ENCODE measurements at regions not wholly inside any gene's neighbourhood (a gene's known extent, or its start where the extent isn't known, plus 50 kb on each side); places are given as distances from the start of the nearest gene placed in this dataset.

GRCh38 chr21:43283136-43283924, 114.5 kb downstream of the CRYAA start:
- Histone ChIP-seq H3K36me3 (replicated peaks; ENCODE audit: low read depth, low read length) (no peaks in the 10 kb centered on the region), H3K4me2 (ENCODE audit: low read length) (no peak overlapping the region), H3K4me1 (ENCODE audit: low read length) (peaks cover 12% of the 10 kb centered on the region), H3K9me3 (ENCODE audit: insufficient read depth, low read length) (no peaks in the 10 kb centered on the region), H3K4me3 (ENCODE audit: low read length) (no peak overlapping the region), H4K20me1 (ENCODE audit: insufficient read depth, low read length) (no peaks in the 10 kb centered on the region), H2AFZ (ENCODE audit: low read depth, low read length) (no peak overlapping the region), H3K27ac (ENCODE audit: low read length) (no peak overlapping the region), H3K27me3 (ENCODE audit: low read depth, low read length) (no peaks in the 10 kb centered on the region), H3K9ac (ENCODE audit: low read length) (no peak overlapping the region), H3K79me2 (ENCODE audit: low read length) (no peaks in the 10 kb centered on the region)
- TF ChIP-seq CTCF (IDR thresholded peaks at IDR 0.05; ENCODE audit: low read depth, low read length) (no peak), EZH2phosphoT487 (IDR thresholded peaks at IDR 0.05; ENCODE audit: low read depth) (no peak)

- H3K9me3 ChIP-seq (ENCODE audit: insufficient read depth, low read length) = no peaks in the 10 kb centered on the region
- H2AFZ ChIP-seq (ENCODE audit: low read depth, low read length) = no peak overlapping the region
- H3K27ac ChIP-seq (ENCODE audit: low read length) = no peak overlapping the region
- no peaks in the 10 kb centered on the region for H3K27me3 ChIP-seq (ENCODE audit: low read depth, low read length)
- TF ChIP-seq CTCF (IDR thresholded peaks at IDR 0.05; ENCODE audit: low read depth, low read length) = no peak
- TF ChIP-seq EZH2phosphoT487 (IDR thresholded peaks at IDR 0.05; ENCODE audit: low read depth) = no peak
- no peak overlapping the region for H3K9ac ChIP-seq (ENCODE audit: low read length)
- no peak overlapping the region for H3K4me2 ChIP-seq (ENCODE audit: low read length)
- H3K4me3 ChIP-seq (ENCODE audit: low read length) = no peak overlapping the region
- H3K36me3 ChIP-seq (replicated peaks; ENCODE audit: low read depth, low read length) = no peaks in the 10 kb centered on the region
- H3K4me1 ChIP-seq (ENCODE audit: low read length) = peaks cover 12% of the 10 kb centered on the region
- no peaks in the 10 kb centered on the region for H4K20me1 ChIP-seq (ENCODE audit: insufficient read depth, low read length)
- no peaks in the 10 kb centered on the region for H3K79me2 ChIP-seq (ENCODE audit: low read length)
Measured at GRCh38 chr21:43282358-43283120, 113.7 kb downstream of the CRYAA start.

DNA sequence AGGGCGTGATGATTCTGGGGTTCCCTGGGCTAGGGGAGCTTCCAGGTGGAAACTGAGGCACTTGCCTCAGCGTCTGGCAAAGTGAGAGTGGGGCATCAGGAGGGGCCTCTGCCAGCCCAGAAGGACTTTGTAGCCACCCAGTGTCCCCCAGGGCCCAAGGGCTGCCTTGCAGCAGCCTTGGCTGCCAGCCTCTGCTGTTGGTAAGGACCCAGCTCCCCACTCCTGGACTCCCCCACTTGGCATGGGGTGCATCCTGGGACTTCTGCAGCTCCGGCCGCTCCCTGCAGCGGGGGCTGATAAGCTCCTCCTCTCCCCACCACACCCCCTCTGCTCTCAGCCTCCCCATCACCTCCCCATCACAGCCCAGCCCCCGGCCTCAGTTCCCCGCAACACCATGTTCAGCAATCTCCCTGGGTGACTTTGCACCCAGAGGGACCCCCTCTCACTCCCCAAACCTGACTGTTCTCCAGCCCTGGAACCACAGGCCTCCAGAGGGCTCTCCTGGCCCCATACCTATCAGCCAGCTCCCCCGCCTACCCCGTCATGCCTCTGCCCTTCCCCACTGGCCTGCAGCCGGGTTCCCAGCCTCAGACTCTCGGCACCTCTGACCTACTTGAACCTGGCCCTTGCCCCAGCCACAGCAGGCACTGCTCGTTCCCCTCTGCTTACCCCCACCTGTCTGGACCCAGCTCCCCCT, 113.0 kb downstream of the CRYAA start:
- Histone ChIP-seq H3K4me3 (ENCODE audit: low read length) (no peak overlapping the region), H3K27me3 (ENCODE audit: low read depth, low read length) (no peaks in the 10 kb centered on the region), H3K9me3 (ENCODE audit: insufficient read depth, low read length) (no peaks in the 10 kb centered on the region), H2AFZ (ENCODE audit: low read depth, low read length) (no peak overlapping the region), H3K4me2 (ENCODE audit: low read length) (no peak overlapping the region), H3K4me1 (ENCODE audit: low read length) (peaks cover 6% of the 10 kb centered on the region), H4K20me1 (ENCODE audit: insufficient read depth, low read length) (no peaks in the 10 kb centered on the region), H3K79me2 (ENCODE audit: low read length) (no peaks in the 10 kb centered on the region), H3K27ac (ENCODE audit: low read length) (no peak overlapping the region), H3K9ac (ENCODE audit: low read length) (no peak overlapping the region), H3K36me3 (replicated peaks; ENCODE audit: low read depth, low read length) (no peaks in the 10 kb centered on the region)
- TF ChIP-seq CTCF (IDR thresholded peaks at IDR 0.05; ENCODE audit: low read depth, low read length) (no peak), EZH2phosphoT487 (IDR thresholded peaks at IDR 0.05; ENCODE audit: low read depth) (no peak)
